CD4-positive, alpha-beta T cell treated with Interleukin-17A for 1 hour (primary cell): ENCODE measurements at regions not wholly inside any gene's neighbourhood (a gene's known extent, or its start where the extent isn't known, plus 50 kb on each side); places are given as distances from the start of the nearest gene placed in this dataset.

Experiments used
- DNase-seq: peaks from one replicate; pipeline ENCODE4 v3.0.0-alpha.2; 2020

DNA sequence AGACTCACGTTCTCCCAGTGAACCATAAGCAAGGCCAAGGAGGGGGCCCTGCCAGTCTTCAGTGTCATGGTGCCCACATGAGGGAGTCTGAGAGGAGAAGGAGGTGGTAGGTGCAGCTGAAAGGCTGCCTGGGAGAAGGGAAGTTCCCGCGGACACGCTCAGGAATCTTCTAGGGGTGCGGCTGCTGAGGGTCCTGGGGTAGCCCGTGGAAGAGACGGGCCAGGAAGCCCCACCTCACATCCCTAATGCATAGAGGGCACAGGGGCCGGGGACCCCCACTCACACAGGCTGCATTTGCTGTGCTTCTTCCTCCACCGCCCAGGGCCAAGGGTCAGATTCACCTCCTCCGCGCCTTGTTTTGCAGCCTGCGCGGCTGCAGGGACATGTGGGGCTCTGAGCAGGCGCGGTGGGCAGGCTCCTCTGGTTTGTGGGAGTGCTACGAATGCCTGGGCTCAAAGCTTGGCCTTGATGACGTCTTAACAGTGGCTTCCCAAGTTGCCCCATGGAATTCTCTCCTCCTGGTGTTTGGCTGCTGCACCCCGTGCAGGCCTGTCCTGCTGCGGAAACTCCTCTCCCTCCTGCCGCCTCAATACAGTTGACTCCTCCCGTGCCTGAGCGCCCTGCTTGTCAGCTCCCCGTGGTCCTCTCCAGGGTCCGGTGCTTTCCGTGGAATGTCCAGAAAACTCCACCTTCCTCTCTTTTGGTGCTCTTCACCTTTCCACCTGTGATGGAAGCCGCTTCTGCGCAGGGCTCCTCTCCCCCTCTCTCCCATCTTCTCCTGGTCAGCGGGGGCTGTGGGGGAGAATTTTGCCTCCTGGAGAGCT, 95.7 kb downstream of the VAPA start:
- DNase-seq: no peak

GRCh38 chr18:10010611-10011015, 96.8 kb downstream of the VAPA start:
- no peak for DNase-seq

DNA sequence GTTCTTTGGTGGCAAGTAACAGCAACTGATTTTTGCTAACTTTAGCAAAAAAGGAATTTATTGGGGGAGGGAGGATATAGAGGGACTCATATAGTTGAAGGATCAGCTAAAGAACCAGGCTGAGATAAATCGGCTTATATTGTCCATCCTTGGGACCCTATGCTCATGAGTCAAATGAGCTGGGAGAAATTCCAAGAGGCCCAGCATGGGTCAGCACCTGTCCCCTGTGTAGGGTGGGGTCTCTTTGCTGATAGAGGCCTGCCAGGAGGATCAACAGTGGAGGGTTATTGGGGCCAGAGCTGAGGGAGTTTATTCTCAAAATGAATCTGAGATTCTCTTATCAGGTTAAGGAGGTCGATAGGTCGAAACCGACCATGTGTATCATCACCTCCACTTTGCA, 97.2 kb downstream of the VAPA start:
- no peak for DNase-seq

DNA sequence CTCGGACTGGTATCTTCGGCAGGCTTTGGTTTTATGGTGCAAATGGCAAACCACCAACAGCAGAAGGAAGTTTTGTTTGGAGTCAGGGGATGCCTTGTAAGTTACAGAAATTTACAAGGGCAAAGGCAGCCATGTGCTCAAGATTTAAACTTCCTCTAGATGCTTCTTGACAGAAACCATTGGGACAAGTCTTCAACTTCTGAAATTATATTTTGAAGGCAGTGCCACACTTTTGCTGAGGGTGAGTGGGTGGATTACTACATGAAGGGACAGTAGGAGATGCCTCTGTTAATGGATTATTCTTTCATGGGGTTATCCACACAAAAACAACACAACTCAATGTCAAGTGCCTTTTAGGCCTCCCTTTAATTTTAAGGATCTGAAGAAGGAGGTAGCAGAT, 97.9 kb downstream of the VAPA start:
- DNase-seq: no peak

DNA sequence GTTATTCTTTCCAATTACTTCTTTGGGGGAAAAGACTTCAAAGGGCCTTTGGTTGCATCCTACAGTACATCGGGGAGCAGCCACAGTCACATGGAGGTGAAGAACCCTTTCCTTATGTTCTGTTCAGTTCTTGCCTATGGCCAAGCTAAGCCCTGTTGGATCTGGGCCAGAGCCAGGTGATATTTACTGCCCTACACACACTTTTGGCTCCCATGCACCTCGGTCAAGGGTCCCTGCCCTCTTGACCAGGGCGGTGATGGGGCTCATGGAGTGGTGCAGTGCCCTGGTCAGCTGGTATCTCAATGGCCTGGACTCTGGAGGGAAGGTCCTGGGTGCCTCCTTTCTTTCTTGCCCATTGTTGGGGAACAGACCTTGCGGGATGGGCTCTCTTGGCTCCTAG, 98.7 kb downstream of the VAPA start:
- DNase-seq: no peak

GRCh38 chr18:10013621-10014543, 100.1 kb downstream of the VAPA start:
- no peak for DNase-seq

- no peak for DNase-seq
Measured at GRCh38 chr18:10015288-10015701, 101.5 kb downstream of the VAPA start.

GRCh38 chr18:10015941-10016819, 102.4 kb downstream of the VAPA start:
- no peak for DNase-seq

DNA sequence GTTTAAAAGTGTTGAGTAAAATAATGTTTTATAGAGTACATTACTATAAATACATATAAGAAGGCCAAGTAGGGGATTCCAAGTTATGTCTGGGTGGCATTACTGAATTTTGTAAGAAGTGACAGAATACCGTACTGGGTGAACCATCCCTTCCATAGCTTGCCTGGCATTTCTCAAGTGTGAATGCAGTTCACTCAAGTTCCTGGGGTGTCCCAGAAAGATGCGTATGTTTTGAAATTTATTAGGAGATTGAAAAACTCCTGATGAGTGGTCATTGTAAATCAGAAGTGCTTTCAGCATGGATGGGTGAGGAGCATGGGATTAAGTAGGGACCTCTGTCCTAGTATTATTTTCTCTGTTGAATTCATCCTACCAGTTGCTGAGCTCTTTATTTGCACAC, 103.2 kb downstream of the VAPA start:
- DNase-seq: no peak

- DNase-seq: no peak
Measured at GRCh38 chr18:10018289-10018688, 104.5 kb downstream of the VAPA start.

- DNase-seq: no peak
Measured at GRCh38 chr18:10020171-10020570, 106.4 kb downstream of the VAPA start.

- no peak for DNase-seq
Measured at GRCh38 chr18:10022365-10022764, 108.5 kb downstream of the VAPA start.

DNA sequence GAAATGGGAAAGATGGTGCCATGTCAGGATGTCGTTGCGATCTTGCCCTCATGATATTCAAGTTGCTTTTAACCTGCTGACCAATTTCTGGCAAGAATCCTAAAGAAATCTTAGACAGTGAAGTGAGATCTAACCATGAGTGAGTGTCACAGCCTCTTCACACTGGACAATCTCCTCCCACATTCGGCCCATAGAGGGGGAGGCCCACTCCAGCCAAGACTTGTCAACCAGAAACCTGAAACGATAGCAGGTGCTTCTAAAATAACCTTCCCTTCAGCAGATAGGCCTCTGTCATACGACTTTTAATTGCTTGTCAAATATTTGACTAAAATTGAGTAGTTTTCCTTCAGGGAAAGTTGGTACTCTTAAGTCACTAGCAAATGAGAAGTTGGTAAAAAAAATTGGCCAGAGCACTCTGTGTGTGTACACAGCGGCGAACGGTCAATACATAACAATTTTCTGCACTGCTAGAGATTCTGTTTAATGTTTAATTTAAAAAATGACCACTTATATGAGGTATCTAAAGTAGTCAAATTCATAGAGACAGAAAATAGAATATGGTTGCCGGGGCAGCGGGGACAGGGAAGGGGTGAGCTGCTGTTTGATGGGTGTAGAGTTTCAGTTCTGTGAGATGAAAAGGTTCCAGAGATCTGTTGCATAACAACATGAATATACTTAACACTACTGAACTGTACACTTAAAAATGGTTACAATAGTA, 110.2 kb downstream of the VAPA start:
- no peak for DNase-seq

- no peak for DNase-seq
Measured at GRCh38 chr18:10025711-10026670, 112.2 kb downstream of the VAPA start.

DNA sequence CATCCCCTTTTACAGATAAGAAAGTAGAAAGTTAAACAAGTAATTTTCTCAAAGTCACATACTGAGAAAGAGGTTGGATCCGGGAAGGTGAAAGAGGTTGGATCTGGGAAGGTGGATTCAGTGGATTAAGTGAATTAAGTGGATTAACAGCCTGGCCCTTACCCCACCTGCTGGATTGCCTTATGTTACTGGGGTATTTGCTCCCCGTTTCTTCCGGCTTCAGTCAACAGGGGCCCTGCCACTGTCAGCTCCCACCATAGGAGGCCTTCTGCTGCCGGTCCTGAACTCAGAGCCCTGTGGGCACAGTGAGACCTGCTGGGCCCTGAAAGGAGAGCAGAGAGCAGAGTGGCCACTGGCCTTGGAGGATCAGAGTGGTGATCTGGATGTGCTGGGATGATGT, 113.2 kb downstream of the VAPA start:
- DNase-seq: no peak

DNA sequence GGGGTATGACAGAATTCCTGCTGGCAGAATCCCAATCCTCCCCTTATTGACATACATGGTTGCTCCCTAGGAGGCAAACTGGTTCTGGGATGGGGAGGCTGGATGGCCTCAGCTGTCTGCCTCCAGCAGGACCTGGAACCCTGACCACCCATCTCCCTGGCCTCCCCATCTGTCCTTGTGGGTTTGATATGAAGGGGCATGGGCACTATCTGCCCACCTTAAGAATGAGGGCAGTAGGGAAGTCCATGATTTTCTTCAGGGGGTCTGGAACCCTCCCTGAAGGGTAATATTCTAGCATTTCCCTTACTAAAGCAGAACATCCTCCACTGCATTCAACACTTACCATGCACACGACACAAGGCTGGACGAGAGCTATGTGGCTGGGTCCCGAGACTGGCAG, 113.6 kb downstream of the VAPA start:
- no peak for DNase-seq

GRCh38 chr18:10029711-10030110, 115.9 kb downstream of the VAPA start:
- no peak for DNase-seq

GRCh38 chr18:10030816-10031541, 117.2 kb downstream of the VAPA start:
- DNase-seq: no peak

GRCh38 chr18:10032331-10033015, 118.7 kb downstream of the VAPA start:
- DNase-seq: no peak

DNA sequence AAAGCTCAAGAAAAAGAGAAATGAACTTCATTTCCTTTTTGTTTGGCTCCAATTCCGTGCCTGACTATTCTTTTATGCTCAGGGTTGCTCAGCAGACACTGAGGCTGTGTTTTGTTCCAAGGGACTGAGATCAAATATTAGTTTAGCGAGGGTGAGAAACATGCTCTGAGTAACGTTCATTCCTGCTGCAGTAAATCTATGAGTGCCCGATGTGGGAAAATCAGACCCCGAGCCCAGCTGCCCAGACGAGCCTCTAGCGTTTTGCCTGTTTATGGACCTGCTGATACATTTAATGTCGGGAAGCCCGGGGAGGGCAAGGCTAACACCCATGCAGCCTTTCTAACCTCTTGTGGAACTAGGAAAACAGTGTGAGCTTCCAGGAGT, 119.2 kb downstream of the VAPA start:
- DNase-seq: no peak
